OCI-LY7 (cell line): ENCODE measurements at regions not wholly inside any gene's neighbourhood (a gene's known extent, or its start where the extent isn't known, plus 50 kb on each side); places are given as distances from the start of the nearest gene placed in this dataset.

ENCODE experiments used
- EZH2phosphoT487 ChIP-seq: fragments of 200-600 bp; sonication (generic); IDR thresholded peaks from 2 replicates; pipeline ENCODE4 v1.6.1; 2018; ENCODE audit warnings: low read depth, borderline replicate concordance, mild to moderate bottlenecking, mixed run types, antibody characterized with exemption, low read length, moderate library complexity, mixed read lengths
- TF ChIP-seq, protein P1 (sequence below): fragments of 200-600 bp; sonication (generic); conservative IDR thresholded peaks from 2 replicates; pipeline ENCODE4 v1.5.1; 2014; ENCODE audit warnings: mild to moderate bottlenecking, antibody characterized with exemption, low read length, moderate library complexity, mixed read lengths

DNA sequence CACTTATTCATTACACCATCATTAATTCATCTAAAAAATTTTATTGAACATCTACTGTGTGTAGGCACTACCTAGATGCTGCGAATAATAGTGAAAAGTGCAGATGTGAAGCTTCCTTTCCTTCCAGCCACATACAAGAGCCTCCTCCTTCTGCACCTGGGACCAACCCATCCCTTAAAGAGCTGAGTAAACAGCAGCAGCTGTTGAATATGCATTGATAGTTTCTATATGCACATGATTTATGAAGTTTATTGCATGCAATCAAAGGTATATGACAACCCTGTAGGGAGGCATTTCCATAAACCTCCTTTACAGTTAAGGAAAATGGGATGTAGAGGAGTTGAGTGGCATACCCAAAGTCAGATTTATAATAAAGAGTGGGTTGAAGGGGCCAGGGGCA, 110.3 kb upstream of the IPO5 start:
- TF ChIP-seq, protein P1, sequence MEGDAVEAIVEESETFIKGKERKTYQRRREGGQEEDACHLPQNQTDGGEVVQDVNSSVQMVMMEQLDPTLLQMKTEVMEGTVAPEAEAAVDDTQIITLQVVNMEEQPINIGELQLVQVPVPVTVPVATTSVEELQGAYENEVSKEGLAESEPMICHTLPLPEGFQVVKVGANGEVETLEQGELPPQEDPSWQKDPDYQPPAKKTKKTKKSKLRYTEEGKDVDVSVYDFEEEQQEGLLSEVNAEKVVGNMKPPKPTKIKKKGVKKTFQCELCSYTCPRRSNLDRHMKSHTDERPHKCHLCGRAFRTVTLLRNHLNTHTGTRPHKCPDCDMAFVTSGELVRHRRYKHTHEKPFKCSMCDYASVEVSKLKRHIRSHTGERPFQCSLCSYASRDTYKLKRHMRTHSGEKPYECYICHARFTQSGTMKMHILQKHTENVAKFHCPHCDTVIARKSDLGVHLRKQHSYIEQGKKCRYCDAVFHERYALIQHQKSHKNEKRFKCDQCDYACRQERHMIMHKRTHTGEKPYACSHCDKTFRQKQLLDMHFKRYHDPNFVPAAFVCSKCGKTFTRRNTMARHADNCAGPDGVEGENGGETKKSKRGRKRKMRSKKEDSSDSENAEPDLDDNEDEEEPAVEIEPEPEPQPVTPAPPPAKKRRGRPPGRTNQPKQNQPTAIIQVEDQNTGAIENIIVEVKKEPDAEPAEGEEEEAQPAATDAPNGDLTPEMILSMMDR = no peak
- no peak for TF ChIP-seq EZH2phosphoT487
